GM12874 (cell line): ENCODE measurements at regions not wholly inside any gene's neighbourhood (a gene's known extent, or its start where the extent isn't known, plus 50 kb on each side); places are given as distances from the start of the nearest gene placed in this dataset.

Experiments used
- TF ChIP-seq, protein P1 (sequence below): IDR thresholded peaks from 2 replicates; pipeline ENCODE4 v1.5.1; 2011; ENCODE audit warnings: low read depth, mild to moderate bottlenecking, control low read depth, low read length, moderate library complexity; ENCODE audit not compliant: insufficient read depth

- TF ChIP-seq, protein P1, sequence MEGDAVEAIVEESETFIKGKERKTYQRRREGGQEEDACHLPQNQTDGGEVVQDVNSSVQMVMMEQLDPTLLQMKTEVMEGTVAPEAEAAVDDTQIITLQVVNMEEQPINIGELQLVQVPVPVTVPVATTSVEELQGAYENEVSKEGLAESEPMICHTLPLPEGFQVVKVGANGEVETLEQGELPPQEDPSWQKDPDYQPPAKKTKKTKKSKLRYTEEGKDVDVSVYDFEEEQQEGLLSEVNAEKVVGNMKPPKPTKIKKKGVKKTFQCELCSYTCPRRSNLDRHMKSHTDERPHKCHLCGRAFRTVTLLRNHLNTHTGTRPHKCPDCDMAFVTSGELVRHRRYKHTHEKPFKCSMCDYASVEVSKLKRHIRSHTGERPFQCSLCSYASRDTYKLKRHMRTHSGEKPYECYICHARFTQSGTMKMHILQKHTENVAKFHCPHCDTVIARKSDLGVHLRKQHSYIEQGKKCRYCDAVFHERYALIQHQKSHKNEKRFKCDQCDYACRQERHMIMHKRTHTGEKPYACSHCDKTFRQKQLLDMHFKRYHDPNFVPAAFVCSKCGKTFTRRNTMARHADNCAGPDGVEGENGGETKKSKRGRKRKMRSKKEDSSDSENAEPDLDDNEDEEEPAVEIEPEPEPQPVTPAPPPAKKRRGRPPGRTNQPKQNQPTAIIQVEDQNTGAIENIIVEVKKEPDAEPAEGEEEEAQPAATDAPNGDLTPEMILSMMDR, result no peak
These were observed 1224.9 kb upstream of the SPRY2 start for GRCh38 chr13:81565849-81566248.

DNA sequence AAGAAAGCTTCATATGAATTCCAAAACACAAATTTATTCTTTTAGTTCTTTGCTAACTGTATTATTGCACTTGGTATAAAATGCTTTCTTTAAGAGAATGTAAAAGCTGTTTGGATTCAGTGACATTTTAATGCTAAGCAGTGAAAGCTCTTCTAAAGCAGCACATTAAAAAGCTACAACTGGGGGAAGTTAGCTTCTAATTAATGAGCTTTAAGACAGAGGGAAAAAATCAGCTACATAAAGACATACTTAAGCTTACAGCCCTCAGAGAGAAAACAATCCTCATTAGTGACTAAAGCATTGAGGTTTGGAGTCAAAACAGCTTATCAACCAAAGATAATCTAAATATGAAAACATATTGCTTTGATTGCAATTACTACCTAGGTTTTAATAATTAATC lies 1222.2 kb upstream of the SPRY2 start:
- TF ChIP-seq, protein P1, result no peak

GRCh38 chr13:81562598-81562997 lies 1221.7 kb upstream of the SPRY2 start:
- TF ChIP-seq, protein P1, result no peak

GRCh38 chr13:81551036-81551435 lies 1210.1 kb upstream of the SPRY2 start:
- TF ChIP-seq, protein P1, result no peak

- TF ChIP-seq, protein P1, result no peak
These were observed 1199.9 kb upstream of the SPRY2 start for GRCh38 chr13:81540777-81541176.

- TF ChIP-seq, protein P1, result no peak
These were observed 1198.8 kb upstream of the SPRY2 start for GRCh38 chr13:81539643-81540150.

DNA sequence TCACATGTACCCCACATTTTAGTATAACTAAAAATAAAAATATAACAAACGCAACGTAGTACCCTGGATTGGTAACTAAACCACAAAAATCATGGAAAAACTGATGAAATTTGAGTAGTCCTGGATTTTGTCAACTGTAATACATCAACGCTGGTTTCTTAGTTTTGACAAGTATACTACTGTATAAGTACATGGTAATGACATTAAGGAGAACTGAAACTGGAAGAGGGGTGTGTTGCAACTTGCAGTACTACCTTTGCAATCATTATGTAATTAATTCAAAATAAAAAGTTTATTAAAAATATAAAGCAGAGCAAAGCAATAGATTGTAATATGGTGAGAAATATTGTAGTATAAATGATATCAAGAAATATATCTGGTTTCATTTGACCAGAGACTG lies 1158.0 kb upstream of the SPRY2 start:
- TF ChIP-seq, protein P1, result no peak
